Keratinocyte (primary cell): ENCODE measurements at regions not wholly inside any gene's neighbourhood (a gene's known extent, or its start where the extent isn't known, plus 50 kb on each side); places are given as distances from the start of the nearest gene placed in this dataset.

Experiments used
- DNase-seq: peaks from one replicate; pipeline ENCODE4 v3.0.0-alpha.2; 2011; ENCODE audit warnings: low read depth, missing footprints, low spot score
- FAIRE-seq: peaks from 2 replicates; lab custom pipeline; 2011; peaks lifted over from hg19 to GRCh38; lab: Jason Lieb, UNC
- H2AFZ ChIP-seq: 2 replicates; pipeline ENCODE4 v1.6.0; 2012; ENCODE audit warnings: low read length, control low read depth, inconsistent platforms; ENCODE audit not compliant: control insufficient read depth
- H3K27ac ChIP-seq: 2 replicates; pipeline ENCODE4 v1.5.1; 2011; ENCODE audit warnings: low read length; ENCODE audit not compliant: control insufficient read depth, insufficient read depth
- H3K27me3 ChIP-seq: 3 replicates; pipeline ENCODE4 v1.6.0; 2011; ENCODE audit warnings: low read length; ENCODE audit not compliant: control insufficient read depth, insufficient read depth; ENCODE audit errors: extremely low read depth
- H3K36me3 ChIP-seq, 2 experiments: 2 replicates in 1 of 2; 3 replicates in 1 of 2; pipeline ENCODE4 v1.5.1; 2011; ENCODE audit warnings: low read length in 2 of 2, mild to moderate bottlenecking in 1 of 2; ENCODE audit not compliant: control insufficient read depth in 2 of 2, insufficient read depth in 2 of 2; ENCODE audit errors: extremely low read depth in 1 of 2
- H3K4me1 ChIP-seq: 3 replicates; pipeline ENCODE4 v1.5.1; 2011; ENCODE audit warnings: low read length; ENCODE audit not compliant: control insufficient read depth, insufficient read depth; ENCODE audit errors: extremely low read depth
- H3K4me2 ChIP-seq: 3 replicates; pipeline ENCODE4 v1.6.0; 2011; ENCODE audit warnings: low read depth, low read length; ENCODE audit not compliant: control insufficient read depth, insufficient read depth; ENCODE audit errors: extremely low read depth
- H3K4me3 ChIP-seq, 3 experiments: fragments of 200-600 bp in 1 of 3; sonication (generic) in 1 of 3; 2 replicates in 2 of 3; 3 replicates in 1 of 3; pipeline ENCODE4 v1.5.1; 2011 to 2016; ENCODE audit warnings: low read length in 3 of 3, mild to moderate bottlenecking in 3 of 3, control low read depth in 2 of 3, inconsistent platforms in 1 of 3, low read depth in 1 of 3, mixed read lengths in 1 of 3, mixed run types in 1 of 3, moderate library complexity in 1 of 3; ENCODE audit not compliant: control insufficient read depth in 2 of 3, insufficient read depth in 2 of 3; ENCODE audit errors: extremely low read depth in 1 of 3
- H3K79me2 ChIP-seq: 2 replicates; pipeline ENCODE4 v1.6.0; 2012; ENCODE audit warnings: low read length; ENCODE audit not compliant: control insufficient read depth, insufficient read depth
- H3K9ac ChIP-seq: 3 replicates; pipeline ENCODE4 v1.6.0; 2011; ENCODE audit warnings: low read length; ENCODE audit not compliant: control insufficient read depth, insufficient read depth; ENCODE audit errors: extremely low read depth
- H3K9me1 ChIP-seq: 3 replicates; pipeline ENCODE4 v1.6.0; 2011; ENCODE audit warnings: low read length; ENCODE audit not compliant: control insufficient read depth, insufficient read depth; ENCODE audit errors: extremely low read depth
- H3K9me3 ChIP-seq: 2 replicates; pipeline ENCODE4 v1.5.1; 2012; ENCODE audit warnings: low read depth, low read length; ENCODE audit not compliant: control insufficient read depth
- H4K20me1 ChIP-seq: 3 replicates; pipeline ENCODE4 v1.6.0; 2011; ENCODE audit warnings: low read length; ENCODE audit not compliant: control insufficient read depth, insufficient read depth; ENCODE audit errors: extremely low read depth
- CTCF ChIP-seq, 3 experiments: IDR thresholded peaks in 1 of 3; conservative IDR thresholded peaks in 1 of 3; optimal IDR thresholded peaks in 1 of 3; 2 replicates in 2 of 3; 3 replicates in 1 of 3; pipeline versions ENCODE3 to v1.5.1; 2011; ENCODE audit warnings: low read length in 3 of 3, mild to moderate bottlenecking in 3 of 3, moderate library complexity in 2 of 3, control low read depth in 1 of 3, inconsistent platforms in 1 of 3; ENCODE audit not compliant: insufficient read depth in 2 of 3; ENCODE audit errors: extremely low read depth in 1 of 3
- EZH2 ChIP-seq: IDR thresholded peaks from one replicate; pipeline ENCODE4 v1.6.1; 2012; ENCODE audit warnings: inconsistent platforms, mild to moderate bottlenecking, low read length, moderate library complexity
- dilution Hi-C: fragments of 300-500 bp; cut with MboI; formaldehyde crosslinking; loops from one replicate; pipeline ENCODE4 v1.7.0; 2020; ENCODE audit warnings: low sequenced_read_pairs; ENCODE audit not compliant: extremely low pct_ligation_motif_present

- Histone ChIP-seq H4K20me1 (peaks cover 3% of the 10 kb centered on the region), H3K4me1 (no peaks in the 10 kb centered on the region), H3K36me3 (no peaks in the 10 kb centered on the region), H3K9me3 (no peaks in the 10 kb centered on the region), H3K27me3 (peaks cover 7% of the 10 kb centered on the region), H2AFZ (no peak overlapping the region), H3K79me2 (no peaks in the 10 kb centered on the region), H3K4me2 (no peak overlapping the region), H3K4me3 (no peak overlapping the region), H3K9ac (no peak overlapping the region), H3K9me1 (no peaks in the 10 kb centered on the region), H3K27ac (no peak overlapping the region)
- DNase-seq: no peak
- TF ChIP-seq EZH2 (no peak), CTCF (optimal IDR thresholded peaks at IDR 0.05 in 1 of 3, IDR thresholded peaks at IDR 0.05 in 1 of 3, conservative IDR thresholded peaks at IDR 0.05 in 1 of 3; ENCODE audit: extremely low read depth in 1 of 3, insufficient read depth in 2 of 3, low read length in 3 of 3) (no peak)
- FAIRE-seq: no peak
- dilution Hi-C loops: no loop called here
Observed at GRCh38 chr7:101739775-101740398, 77.5 kb upstream of the CUX1 start.

GRCh38 chr7:101740981-101741725, 76.3 kb upstream of the CUX1 start:
- peaks cover 3% of the 10 kb centered on the region for H4K20me1 ChIP-seq
- H3K9me3 ChIP-seq: no peaks in the 10 kb centered on the region
- no peak overlapping the region for H3K4me3 ChIP-seq
- no peak overlapping the region for H3K4me2 ChIP-seq
- H3K9ac ChIP-seq: no peak overlapping the region
- peaks cover 7% of the 10 kb centered on the region for H3K27me3 ChIP-seq
- DNase-seq (no peak), FAIRE-seq (no peak)
- no peaks in the 10 kb centered on the region for H3K4me1 ChIP-seq
- no peaks in the 10 kb centered on the region for H3K9me1 ChIP-seq
- dilution Hi-C loops: no loop called here
- no peaks in the 10 kb centered on the region for H3K36me3 ChIP-seq
- no peak overlapping the region for H3K27ac ChIP-seq
- no peaks in the 10 kb centered on the region for H3K79me2 ChIP-seq
- H2AFZ ChIP-seq: no peak overlapping the region
- TF ChIP-seq CTCF (optimal IDR thresholded peaks at IDR 0.05 in 1 of 3, IDR thresholded peaks at IDR 0.05 in 1 of 3, conservative IDR thresholded peaks at IDR 0.05 in 1 of 3; ENCODE audit: extremely low read depth in 1 of 3, insufficient read depth in 2 of 3, low read length in 3 of 3): no peak
- no peak for TF ChIP-seq EZH2
